A172 (cell line): ENCODE measurements at regions not wholly inside any gene's neighbourhood (a gene's known extent, or its start where the extent isn't known, plus 50 kb on each side); places are given as distances from the start of the nearest gene placed in this dataset.
A peak's percentile ranks its signal among the peaks of the same experiment; 100 is the strongest.

Source experiments
- DNase-seq: peaks from one replicate; pipeline ENCODE4 v3.0.0-alpha.2; 2015; ENCODE audit warnings: low spot score

DNA sequence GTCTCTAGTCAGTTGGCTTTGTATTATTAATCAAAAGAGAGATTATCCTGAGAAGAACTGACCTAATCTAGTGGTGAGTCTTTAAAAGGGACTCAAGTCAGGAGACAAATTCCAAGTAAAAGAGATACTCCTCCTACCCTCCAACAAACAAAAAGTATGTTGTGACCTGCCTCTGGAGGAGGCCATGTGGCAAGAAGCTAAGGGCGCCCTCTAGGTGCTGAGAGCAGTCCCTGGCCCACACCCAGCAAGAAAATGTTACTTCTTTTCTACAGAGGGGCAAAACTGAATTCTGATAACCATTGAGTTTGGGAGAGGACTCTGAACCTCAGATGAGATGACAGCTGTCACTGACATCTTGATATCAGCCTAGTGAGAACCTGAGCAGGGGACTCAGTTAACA, 953.6 kb upstream of the AGA start:
- no peak for DNase-seq

- DNase-seq: no peak
Measured at GRCh38 chr4:178412455-178412854, 970.2 kb upstream of the AGA start.

- DNase-seq: no peak
Measured at GRCh38 chr4:178414042-178414441, 971.8 kb upstream of the AGA start.

DNA sequence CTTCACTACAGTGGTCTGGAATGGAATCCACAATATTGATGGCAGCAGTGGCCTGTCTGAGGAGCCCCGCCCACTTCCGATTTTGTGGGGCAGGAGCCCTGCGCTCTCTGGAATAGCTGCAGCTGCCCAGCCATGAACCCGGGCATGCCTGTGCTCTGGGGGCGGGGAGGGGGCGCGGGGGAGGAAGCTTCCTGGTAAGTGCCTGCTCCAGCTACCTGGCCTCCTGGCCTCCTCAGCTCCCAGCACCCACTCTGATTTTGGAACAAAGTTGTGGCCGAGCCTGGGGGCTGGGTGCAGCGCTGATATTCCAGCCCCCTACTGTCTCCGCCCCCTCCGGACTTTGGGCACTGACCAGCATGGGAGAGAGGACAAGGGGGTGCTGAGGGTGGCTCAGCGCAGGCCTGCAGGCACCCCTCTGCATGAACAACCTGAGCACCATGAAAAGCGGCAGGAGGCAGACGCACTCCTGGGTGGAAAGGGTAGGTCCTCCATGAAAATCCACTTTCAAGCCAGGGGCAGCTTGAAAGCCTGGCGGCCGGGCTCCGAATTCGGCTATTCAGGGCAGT, 972.7 kb upstream of the AGA start:
- DNase-seq: no peak

GRCh38 chr4:178415925-178416324, 973.7 kb upstream of the AGA start:
- DNase-seq: no peak

DNA sequence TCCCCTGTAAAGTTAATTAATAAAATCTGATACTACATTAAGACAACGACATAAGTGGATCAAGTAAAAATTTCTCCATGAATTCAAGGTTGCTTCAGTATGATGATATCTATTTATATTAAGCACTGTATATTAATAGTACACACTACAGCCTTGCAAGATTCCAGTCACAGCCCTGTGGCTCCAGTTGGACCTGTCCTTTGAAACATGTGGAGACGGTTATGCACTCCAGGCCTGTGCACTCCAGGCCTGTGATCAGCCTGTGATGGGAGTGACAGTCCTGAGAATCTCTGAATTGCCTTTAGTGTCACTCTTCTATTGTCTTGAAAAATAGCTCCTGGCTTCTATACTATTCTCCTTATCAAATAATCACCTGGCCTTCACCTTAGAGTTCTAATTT, 981.1 kb upstream of the AGA start:
- DNase-seq: no peak

DNA sequence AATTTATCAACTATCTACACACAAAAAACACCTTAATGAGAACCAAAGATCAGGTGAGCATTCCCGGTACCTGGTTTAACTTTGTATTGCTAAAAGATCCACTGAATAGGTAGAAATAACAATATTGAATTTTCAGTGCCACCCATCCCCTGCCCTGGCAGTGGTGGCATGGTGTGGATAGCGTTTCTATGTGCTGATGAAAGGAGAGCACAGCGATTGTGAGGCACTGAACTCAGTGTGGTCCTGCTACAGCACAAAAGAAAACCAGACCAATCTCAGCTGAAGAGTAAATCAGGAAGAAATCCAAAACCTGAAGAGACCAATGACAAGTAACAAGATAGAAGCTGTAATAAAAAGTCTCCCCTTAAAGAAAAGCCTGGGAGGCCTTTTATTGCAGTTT, 984.6 kb upstream of the AGA start:
- DNase-seq: no peak

- no peak for DNase-seq
Measured at GRCh38 chr4:178427663-178428062, 985.4 kb upstream of the AGA start.

DNA sequence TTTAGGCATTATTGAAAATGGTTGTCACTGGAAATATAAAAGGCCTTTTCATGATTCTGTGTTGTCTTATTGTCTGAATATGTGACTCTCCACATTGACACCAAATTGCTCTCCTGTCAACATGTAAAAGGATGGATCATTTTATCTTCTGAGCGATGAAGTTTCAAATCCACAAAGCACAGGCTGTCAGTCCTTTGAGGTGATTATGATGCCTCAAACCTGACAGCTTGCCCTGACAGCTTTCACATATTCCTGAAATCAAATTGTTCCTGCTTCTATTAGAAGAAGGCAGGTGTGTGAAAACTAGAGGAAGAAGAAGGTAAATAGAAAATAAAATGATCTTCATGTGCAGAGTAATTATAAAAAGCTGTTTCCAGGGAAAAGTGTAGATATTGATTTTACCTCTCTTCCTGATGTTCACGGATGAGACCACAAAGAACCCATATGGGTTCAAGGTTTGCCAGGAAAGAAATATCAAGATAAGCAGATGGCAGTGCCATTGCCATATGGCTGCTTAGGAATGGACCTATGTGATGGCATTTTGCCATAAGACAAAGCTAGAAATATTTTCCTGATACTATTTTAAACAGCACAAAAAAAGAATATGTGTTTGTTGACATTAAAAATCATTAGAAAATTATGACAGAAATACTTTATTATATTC, 1006.3 kb upstream of the AGA start:
- DNase-seq: no peak

GRCh38 chr4:178450614-178451013, 1008.4 kb upstream of the AGA start:
- no peak for DNase-seq

DNA sequence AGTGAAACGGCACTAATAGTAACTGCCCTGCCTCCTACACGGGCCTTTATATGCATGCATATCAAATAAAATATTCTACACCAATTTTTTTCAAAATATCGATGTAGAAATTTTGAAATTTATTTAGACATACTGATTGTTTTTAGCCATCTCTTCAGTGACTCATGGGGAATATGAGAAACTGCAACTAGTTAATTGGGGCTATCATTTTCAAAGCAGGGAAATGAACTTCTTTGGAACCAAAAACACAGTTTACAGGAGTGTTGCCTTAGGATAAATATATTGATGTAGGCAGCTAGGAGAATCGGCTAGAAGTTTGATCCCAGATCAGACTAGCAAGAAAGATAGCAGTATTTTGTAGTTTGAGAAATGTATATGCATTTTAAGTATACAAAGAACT, 1010.8 kb upstream of the AGA start:
- DNase-seq: no peak

DNA sequence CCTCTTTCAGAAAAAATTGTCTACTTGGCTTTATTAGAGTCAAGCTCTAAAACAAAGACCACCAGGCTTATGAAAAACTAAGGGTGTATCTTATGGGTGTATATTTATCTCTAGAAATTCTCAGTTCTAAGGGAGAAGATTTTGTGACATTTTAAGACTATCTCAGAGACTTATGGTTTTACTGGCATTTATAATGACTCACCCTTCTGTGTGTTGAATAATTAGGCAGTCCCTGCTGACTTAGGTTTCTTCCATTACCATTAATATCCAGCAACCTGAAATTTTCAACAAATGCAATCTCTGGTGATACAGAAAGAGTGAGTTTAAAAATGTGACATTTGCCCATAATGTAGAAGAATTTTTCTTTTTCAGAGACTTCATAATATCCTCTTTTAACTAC, 1015.0 kb upstream of the AGA start:
- DNase-seq: peak; percentile 1

DNA sequence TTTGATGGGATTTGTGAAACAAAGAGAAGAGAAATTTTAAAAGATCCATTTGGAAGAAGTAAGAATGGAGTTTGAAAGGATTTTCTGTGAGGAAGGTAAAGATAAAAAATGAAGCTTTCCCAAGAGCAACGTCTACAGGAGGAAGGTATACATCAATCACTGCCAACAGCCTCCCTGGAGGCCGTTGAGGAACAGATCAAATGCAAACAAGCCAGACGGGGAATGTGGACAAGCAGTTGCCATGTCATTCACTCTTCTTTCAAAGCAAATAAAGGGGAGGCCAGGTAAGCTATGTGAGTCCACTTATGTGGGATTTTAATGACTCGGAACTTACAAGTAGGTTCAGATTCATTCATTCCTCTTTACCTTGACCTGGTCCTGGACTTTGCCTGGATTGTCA, 1020.5 kb upstream of the AGA start:
- DNase-seq: no peak

- DNase-seq: no peak
Measured at GRCh38 chr4:178463747-178464146, 1021.5 kb upstream of the AGA start.

DNA sequence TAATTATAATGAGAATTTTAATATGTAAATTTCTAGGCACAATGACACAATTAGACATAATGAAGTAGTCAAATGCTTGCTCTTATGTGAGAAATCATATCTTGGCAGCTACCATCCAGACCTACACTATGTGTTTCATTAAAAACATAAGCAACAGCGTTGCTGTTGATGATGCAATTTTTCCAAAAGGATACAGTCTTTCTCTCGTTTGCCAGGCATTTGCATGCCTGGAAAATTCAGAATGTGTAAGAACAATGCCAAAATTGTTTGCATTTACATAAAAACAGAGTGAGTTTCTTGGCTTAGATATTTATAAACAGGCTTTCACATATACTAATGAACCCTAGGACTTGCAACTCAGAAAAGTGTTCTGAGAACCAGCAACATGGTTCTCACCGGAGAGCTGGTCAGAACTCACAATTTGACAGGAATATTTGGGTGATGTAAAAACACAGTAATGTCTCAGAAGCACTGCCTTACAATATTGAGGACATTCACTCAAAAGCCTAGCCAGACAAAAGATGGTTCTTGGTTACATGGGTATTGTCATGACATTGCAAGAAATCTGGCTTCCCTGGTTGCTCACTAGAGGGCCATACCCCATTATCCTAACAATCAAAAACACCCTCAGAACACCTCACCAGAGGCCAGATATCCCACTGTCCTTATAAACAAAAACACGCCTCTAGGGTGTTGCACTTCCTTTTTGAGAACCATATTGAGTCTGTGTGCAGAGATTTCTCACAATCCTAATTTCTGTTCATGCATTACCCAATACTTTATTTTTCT, 1029.0 kb upstream of the AGA start:
- DNase-seq: no peak

GRCh38 chr4:178471994-178472393, 1029.8 kb upstream of the AGA start:
- no peak for DNase-seq

GRCh38 chr4:178480105-178480504, 1037.9 kb upstream of the AGA start:
- DNase-seq: no peak

- no peak for DNase-seq
Measured at GRCh38 chr4:178480881-178481280, 1038.6 kb upstream of the AGA start.

DNA sequence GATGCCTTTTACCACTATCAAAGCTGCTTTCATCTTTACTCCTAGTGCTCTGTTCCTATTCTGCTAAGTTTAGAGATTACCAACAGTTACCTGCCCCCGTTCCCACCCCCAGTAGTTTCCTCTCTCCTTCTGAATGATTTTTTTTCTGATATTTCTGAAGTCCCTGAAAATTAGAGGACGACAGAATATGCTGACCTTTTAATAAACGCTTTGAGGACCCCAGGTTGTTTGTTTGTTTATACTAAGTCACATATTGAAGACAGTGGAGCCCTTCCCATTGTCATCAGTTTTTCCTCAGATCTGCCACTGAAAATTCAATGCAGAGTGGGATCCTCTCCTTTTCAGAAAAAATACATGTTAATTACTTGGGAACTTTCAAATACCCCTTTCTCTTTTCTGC, 1039.3 kb upstream of the AGA start:
- no peak for DNase-seq

- no peak for DNase-seq
Measured at GRCh38 chr4:178523038-178523437, 1080.8 kb upstream of the AGA start.

- no peak for DNase-seq
Measured at GRCh38 chr4:178535939-178536579, 1093.8 kb upstream of the AGA start.

DNA sequence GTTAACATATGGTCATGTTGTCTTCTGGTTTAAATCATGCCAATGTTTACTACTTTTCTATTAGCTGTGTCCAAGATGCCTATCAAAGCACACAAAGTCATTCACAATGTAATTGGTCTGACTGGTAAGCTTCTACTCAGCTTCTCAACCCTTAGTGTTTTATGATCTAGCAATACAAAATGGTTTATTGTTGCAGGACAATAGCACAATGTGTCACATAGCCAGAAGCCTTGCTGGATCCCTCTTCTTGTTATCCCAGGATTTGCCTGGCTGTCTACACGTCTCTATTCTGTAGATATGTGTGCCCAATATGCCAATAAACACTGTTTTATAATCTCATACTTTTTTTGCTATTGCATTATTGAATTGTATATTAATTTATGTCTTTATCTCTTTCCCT, 1111.0 kb upstream of the AGA start:
- no peak for DNase-seq

GRCh38 chr4:178554352-178554751, 1112.1 kb upstream of the AGA start:
- DNase-seq: no peak
